Ishikawa (cell line): ENCODE measurements at regions not wholly inside any gene's neighbourhood (a gene's known extent, or its start where the extent isn't known, plus 50 kb on each side); places are given as distances from the start of the nearest gene placed in this dataset.

Experiments
- CEBPB ChIP-seq: IDR thresholded peaks from 2 replicates; pipeline ENCODE4 v1.6.1; 2012
- CREB1 ChIP-seq: IDR thresholded peaks from 2 replicates; pipeline ENCODE4 v1.6.1; 2012; ENCODE audit warnings: low read depth
- EGR1 ChIP-seq: IDR thresholded peaks from 2 replicates; pipeline ENCODE4 v1.6.1; 2012
- EP300 ChIP-seq: IDR thresholded peaks from 2 replicates; pipeline ENCODE4 v1.6.1; 2012; ENCODE audit warnings: borderline replicate concordance
- FOXM1 ChIP-seq: IDR thresholded peaks from 2 replicates; pipeline ENCODE4 v1.6.1; 2012; ENCODE audit warnings: low read depth, borderline replicate concordance
- MAX ChIP-seq: IDR thresholded peaks from 2 replicates; pipeline ENCODE4 v1.6.1; 2012
- NFIC ChIP-seq: IDR thresholded peaks from 2 replicates; pipeline ENCODE4 v1.6.1; 2012
- RAD21 ChIP-seq: IDR thresholded peaks from 2 replicates; pipeline ENCODE4 v1.6.1; 2012; ENCODE audit warnings: low read depth
- REST ChIP-seq: IDR thresholded peaks from 2 replicates; pipeline ENCODE4 v1.6.1; 2012; ENCODE audit warnings: low read depth, mild to moderate bottlenecking
- TAF1 ChIP-seq: IDR thresholded peaks from 2 replicates; pipeline ENCODE4 v1.6.1; 2012; ENCODE audit warnings: low read depth, mild to moderate bottlenecking
- TCF12 ChIP-seq: IDR thresholded peaks from 2 replicates; pipeline ENCODE4 v1.6.1; 2012; ENCODE audit warnings: low read depth
- TEAD4 ChIP-seq: IDR thresholded peaks from 2 replicates; pipeline ENCODE4 v1.6.1; 2012
- YY1 ChIP-seq: IDR thresholded peaks from 2 replicates; pipeline ENCODE4 v1.6.1; 2012; ENCODE audit warnings: low read depth
- ZBTB7A ChIP-seq: IDR thresholded peaks from 2 replicates; pipeline ENCODE4 v1.6.1; 2012; ENCODE audit warnings: low read depth
- TF ChIP-seq, protein P1 (sequence below): IDR thresholded peaks from 2 replicates; pipeline ENCODE4 v1.6.1; 2012

GRCh38 chrX:69104756-69105434 lies 60.4 kb downstream of the PJA1 start:
- TF ChIP-seq CEBPB (no peak), TEAD4 (no peak), MAX (no peak)

- TF ChIP-seq TCF12 (no peak), REST (no peak), TEAD4 (no peak), MAX (no peak), CEBPB (no peak), EP300 (no peak), NFIC (no peak), RAD21 (no peak)
Measured at GRCh38 chrX:69103539-69103938, 61.7 kb downstream of the PJA1 start.

GRCh38 chrX:69102612-69103194 lies 62.5 kb downstream of the PJA1 start:
- TF ChIP-seq TAF1 (no peak), NFIC (no peak), TCF12 (no peak), YY1 (no peak), CREB1 (no peak), FOXM1 (no peak), TEAD4 (no peak)
- TF ChIP-seq, protein P1, sequence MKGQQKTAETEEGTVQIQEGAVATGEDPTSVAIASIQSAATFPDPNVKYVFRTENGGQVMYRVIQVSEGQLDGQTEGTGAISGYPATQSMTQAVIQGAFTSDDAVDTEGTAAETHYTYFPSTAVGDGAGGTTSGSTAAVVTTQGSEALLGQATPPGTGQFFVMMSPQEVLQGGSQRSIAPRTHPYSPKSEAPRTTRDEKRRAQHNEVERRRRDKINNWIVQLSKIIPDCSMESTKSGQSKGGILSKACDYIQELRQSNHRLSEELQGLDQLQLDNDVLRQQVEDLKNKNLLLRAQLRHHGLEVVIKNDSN = no peak

DNA sequence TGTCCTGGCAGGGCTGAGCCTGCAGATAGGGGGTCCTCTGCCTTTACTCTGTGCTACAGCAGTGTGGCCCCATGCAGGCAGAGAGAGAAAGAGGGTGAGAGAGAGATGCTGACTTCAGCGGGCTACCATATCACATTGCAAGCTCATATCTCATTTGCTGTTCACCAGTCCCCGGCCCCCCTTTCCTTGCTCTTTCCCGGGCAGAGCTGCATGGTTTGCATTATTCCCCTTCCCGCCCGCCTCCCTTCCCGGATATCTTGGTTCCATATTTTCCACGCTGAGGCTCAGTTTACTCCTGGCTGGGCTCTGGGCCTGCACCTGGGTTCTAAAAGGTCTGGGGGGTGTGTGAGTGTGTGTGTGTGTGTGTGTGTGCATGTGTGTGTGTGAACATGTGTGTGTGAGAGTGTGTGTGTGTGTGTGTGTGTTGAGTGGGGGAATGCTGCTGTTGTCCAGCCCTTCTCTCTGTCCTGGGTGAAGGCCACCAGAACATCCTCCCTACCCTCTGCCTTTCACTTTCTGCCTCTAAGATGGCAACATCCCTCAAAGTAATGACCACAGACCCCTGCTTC lies 63.5 kb downstream of the PJA1 start:
- TF ChIP-seq TCF12 (no peak), FOXM1 (no peak)

GRCh38 chrX:69100478-69100877 lies 64.8 kb downstream of the PJA1 start:
- TF ChIP-seq REST = no peak
- TF ChIP-seq NFIC = no peak
- no peak for TF ChIP-seq RAD21
- TF ChIP-seq YY1 = no peak
- TF ChIP-seq, protein P1 = no peak
- no peak for TF ChIP-seq CEBPB
- TF ChIP-seq TCF12 = no peak
- no peak for TF ChIP-seq FOXM1
- TF ChIP-seq EP300 = no peak
- no peak for TF ChIP-seq TAF1
- TF ChIP-seq CREB1 = no peak
- no peak for TF ChIP-seq MAX
- no peak for TF ChIP-seq ZBTB7A
- TF ChIP-seq TEAD4 = no peak
- TF ChIP-seq EGR1 = no peak

DNA sequence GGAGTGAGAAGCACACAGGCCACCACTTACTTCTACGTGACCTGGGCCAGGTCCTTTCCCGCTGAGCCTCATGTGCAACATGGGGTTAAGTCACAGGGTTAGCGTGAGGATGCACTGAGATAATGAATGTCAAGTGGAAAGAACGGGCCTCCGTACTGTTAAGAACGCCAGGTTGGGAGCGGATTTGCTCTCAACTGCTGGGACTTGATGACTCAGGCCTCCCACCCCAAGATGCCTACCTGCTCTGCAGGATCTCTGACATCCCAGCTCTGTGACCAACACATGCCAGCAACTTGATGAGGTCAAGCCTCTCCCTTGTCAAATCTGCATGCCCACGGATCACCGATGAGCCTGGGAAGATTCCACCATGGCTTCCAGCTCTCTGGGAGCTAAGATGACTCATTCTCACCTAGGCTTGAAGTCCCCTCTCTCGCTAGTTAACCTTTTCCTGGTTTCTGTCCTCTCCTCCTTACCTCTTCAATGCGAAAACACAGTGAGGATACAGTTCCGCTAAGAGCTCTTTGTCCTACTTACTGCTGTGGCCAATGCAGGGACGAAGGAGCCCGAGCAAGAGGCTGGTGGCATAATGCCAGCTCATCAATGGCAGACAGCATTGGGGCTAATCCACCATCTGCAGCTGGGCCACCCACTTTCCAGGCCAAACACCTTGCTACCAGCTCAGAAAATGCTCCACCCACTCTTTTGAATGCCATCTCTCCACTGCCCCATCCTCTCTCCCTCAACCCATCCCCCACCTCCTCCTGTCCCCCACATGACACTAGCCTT lies 67.6 kb downstream of the PJA1 start:
- no peak for TF ChIP-seq YY1
- no peak for TF ChIP-seq FOXM1
- no peak for TF ChIP-seq ZBTB7A
- TF ChIP-seq TAF1 = no peak
- no peak for TF ChIP-seq TEAD4
- TF ChIP-seq MAX = no peak
- no peak for TF ChIP-seq EGR1
- no peak for TF ChIP-seq NFIC
